ENCODE measurements at regions not wholly inside any gene's neighbourhood (a gene's known extent, or its start where the extent isn't known, plus 50 kb on each side); places are given as distances from the start of the nearest gene placed in this dataset.

DNA sequence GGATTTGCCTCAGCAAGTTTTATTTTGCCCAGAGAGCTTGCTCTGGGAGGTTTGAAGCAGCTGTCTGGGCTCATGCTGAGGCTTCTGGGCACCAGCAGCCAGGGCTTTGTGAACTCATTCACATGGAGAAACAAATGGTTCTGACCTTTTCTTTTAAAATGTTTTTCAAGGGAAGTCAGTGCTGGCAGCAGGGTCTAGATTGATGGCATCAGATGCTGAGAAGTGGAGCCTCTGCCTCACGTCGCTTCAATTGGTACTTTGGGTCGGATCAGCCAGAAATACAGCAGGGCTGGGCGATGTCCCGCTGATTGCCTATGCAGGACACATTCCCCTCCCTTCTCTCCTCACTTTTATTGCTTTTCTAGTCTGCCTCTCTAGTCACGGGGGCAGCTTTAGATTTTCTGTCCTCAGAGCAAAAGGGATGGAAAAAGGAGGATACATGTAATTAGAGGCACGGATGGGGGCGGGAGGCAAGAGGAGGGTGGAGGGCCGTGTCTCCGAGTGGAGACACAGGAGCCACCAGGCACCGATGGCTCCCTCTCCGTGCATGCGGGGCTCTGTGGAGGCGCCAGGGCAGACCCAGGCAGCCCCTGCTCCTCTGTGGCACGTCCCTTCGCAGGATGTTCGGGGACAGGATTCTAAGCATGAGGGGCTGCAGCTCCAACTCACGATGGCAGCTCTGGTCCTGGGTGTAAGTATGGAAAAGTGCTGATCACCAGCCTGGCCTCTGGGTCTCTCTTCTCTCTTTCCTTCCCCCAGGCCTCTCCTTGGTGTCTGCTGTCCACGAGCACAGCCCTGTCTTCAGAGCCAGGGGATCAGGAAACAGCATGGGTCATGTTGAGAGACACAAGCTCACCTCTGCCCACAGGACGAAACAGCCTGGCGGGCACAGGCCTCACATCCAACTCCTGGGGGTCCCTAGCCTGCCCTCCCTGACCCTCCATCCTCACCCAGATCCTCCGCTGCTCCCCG, 116.1 kb downstream of the FAM43A start:
- TF ChIP-seq POLR2A (IDR thresholded peaks at IDR 0.05; ENCODE audit: low read depth, low read length) (no peak), TAF1 (IDR thresholded peaks at IDR 0.05; ENCODE audit: borderline replicate concordance, low read depth, low read length) (no peak), POLR2AphosphoS5 (IDR thresholded peaks at IDR 0.05; ENCODE audit: low read depth, low read length) (no peak)
